Colonic mucosa (tissue), 4 donors: ENCODE measurements at regions not wholly inside any gene's neighbourhood (a gene's known extent, or its start where the extent isn't known, plus 50 kb on each side); places are given as distances from the start of the nearest gene placed in this dataset.

Source experiments
- DNase-seq: peaks from one replicate; pipeline ENCODE4 v3.0.0-alpha.2; 2020
- H3K27ac ChIP-seq: fragments of 200-600 bp; one replicate; pipeline ENCODE4 v1.8.0; 2021
- H3K27me3 ChIP-seq: fragments of 200-600 bp; one replicate; pipeline ENCODE4 v1.8.0; 2021
- H3K36me3 ChIP-seq: fragments of 200-600 bp; one replicate; pipeline ENCODE4 v1.8.0; 2021
- H3K4me1 ChIP-seq: fragments of 200-600 bp; one replicate; pipeline ENCODE4 v1.8.0; 2021; ENCODE audit warnings: mild to moderate bottlenecking
- H3K4me3 ChIP-seq: fragments of 200-600 bp; one replicate; pipeline ENCODE4 v1.8.0; 2021
- H3K9ac ChIP-seq, 2 donors: one replicate each; pipeline ENCODE4 v1.7.0; 2013; ENCODE audit warnings: control low read depth in 2 of 2, low read depth in 2 of 2, low read length in 2 of 2
- H3K9me3 ChIP-seq: fragments of 200-600 bp; one replicate; pipeline ENCODE4 v1.8.0; 2021
- intact Hi-C: fragments of 100-400 bp; cut with DNase I; formaldehyde crosslinking; loops from one replicate; pipeline ENCODE4 v1.14.1; 2022
- TF ChIP-seq, protein P1 (sequence below): fragments of 200-600 bp; IDR thresholded peaks from one replicate; pipeline ENCODE4 v1.8.0; 2022; ENCODE audit warnings: antibody characterized with exemption, mild to moderate bottlenecking
- donor health status: healthy.
- donor health status: DM: no; HTN: no; CAD: no.
- donor health status: DM: no; HTN: no; CAD: no.

DNA sequence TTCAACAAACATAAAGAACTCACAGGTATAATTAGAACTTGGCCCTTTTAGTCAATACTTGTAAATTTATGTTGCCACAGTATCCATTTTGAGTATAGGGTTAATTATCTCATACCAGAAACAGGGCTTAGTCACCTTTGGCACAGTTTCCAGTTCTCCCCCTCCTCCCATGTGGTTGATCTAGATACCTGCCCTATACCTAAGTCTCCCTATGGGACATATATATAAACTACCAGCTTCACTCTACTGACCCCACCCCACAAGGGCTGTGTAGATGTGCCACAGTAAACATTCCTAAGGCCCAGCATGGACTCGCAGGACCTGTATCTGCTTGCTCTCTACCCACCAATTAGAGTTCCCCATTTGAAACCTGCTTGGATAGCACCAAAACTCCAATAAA, 371.7 kb upstream of the RND3 start:
- Histone ChIP-seq H3K27ac (no peak overlapping the region), H3K4me3 (no peak overlapping the region), H3K4me1 (no peaks in the 10 kb centered on the region), H3K9me3 (no peaks in the 10 kb centered on the region), H3K27me3 (no peaks in the 10 kb centered on the region), H3K9ac (no peak overlapping the region), H3K36me3 (no peaks in the 10 kb centered on the region)
- no peak for DNase-seq
- TF ChIP-seq, protein P1, sequence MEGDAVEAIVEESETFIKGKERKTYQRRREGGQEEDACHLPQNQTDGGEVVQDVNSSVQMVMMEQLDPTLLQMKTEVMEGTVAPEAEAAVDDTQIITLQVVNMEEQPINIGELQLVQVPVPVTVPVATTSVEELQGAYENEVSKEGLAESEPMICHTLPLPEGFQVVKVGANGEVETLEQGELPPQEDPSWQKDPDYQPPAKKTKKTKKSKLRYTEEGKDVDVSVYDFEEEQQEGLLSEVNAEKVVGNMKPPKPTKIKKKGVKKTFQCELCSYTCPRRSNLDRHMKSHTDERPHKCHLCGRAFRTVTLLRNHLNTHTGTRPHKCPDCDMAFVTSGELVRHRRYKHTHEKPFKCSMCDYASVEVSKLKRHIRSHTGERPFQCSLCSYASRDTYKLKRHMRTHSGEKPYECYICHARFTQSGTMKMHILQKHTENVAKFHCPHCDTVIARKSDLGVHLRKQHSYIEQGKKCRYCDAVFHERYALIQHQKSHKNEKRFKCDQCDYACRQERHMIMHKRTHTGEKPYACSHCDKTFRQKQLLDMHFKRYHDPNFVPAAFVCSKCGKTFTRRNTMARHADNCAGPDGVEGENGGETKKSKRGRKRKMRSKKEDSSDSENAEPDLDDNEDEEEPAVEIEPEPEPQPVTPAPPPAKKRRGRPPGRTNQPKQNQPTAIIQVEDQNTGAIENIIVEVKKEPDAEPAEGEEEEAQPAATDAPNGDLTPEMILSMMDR: no peak
- intact Hi-C loops: no loop called here

DNA sequence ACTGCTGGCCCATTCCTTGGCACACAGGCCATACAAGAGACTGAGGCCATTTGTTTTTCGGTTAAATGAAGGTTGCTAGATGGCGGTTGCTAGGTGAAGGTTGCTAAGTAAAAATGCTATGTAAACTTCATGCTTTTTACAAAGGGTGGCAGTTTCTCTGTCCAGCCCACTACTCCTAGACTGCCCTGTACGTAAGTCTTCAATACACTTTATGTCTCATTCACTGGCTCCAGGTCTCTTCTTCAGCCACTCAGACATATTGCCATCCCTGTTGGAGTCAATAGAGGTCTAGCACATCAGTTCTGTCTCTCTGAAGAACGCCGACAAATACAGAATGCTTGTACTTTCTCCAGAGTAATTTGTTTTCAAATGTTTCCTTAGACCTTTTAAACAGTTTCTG, 370.9 kb upstream of the RND3 start:
- H3K9ac ChIP-seq: no peak overlapping the region
- H3K36me3 ChIP-seq: no peaks in the 10 kb centered on the region
- no peak overlapping the region for H3K27ac ChIP-seq
- H3K9me3 ChIP-seq: no peaks in the 10 kb centered on the region
- no peak overlapping the region for H3K4me3 ChIP-seq
- no peak for DNase-seq
- TF ChIP-seq, protein P1: no peak
- no peaks in the 10 kb centered on the region for H3K4me1 ChIP-seq
- intact Hi-C loops: no loop called here
- no peaks in the 10 kb centered on the region for H3K27me3 ChIP-seq

DNA sequence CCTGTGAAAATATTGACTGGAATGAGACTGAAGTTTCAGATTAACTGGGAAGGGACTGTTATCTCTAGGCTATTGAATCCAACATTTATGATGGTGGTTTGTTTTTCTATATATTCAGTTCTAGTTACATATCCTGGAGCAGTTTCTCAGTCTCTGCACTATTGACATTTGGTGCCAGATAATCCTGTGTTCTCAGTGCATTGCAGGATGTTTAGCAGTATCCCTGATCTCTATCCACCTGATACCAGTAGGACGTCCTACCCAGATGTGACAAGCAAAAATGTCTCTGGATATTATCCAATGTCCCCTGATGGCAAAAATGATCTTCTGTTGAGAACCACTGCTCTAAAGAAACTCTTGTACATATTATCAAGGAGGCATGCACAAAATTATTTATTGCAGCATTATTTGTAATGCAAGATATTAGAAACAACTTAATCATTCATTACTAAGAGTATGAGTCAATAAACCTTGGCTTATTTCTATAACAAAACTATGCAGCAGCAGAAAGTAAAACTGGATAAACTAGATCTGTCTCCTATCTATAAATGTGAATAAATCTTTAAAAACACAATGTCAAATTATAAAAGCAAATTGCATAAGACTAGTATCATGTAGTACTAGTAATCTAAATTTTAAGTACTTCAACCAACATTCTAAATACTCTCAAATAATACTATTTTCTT, 369.3 kb upstream of the RND3 start:
- TF ChIP-seq, protein P1: no peak
- Histone ChIP-seq H3K27me3 (no peaks in the 10 kb centered on the region), H3K36me3 (no peaks in the 10 kb centered on the region), H3K4me3 (no peak overlapping the region), H3K27ac (no peak overlapping the region), H3K9ac (no peak overlapping the region), H3K4me1 (no peaks in the 10 kb centered on the region), H3K9me3 (no peaks in the 10 kb centered on the region)
- intact Hi-C loops: no loop called here
- no peak for DNase-seq

DNA sequence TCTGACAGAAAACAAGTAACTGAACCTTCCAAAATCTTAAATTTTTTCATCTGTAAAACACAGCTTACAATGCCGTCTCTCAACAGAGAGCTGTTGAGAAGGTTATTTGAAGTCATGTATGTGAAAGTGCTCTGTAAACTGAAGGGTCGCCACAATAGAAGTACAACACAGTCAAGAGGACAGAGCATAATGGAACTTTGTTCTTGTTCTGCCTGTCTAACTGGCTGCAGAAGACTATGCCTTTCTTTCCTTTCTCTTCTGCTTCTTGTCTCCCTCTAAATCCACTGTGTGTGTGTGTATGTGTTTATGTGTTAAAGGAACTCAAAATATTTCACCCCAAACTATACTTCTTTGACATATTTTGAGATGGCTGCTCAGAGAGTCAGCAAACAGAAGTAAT, 365.8 kb upstream of the RND3 start:
- no peak for DNase-seq
- Histone ChIP-seq H3K27ac (no peak overlapping the region), H3K9me3 (no peaks in the 10 kb centered on the region), H3K4me3 (no peak overlapping the region), H3K27me3 (no peaks in the 10 kb centered on the region), H3K4me1 (no peaks in the 10 kb centered on the region), H3K36me3 (no peaks in the 10 kb centered on the region), H3K9ac (no peak overlapping the region)
- intact Hi-C loops: no loop called here
- TF ChIP-seq, protein P1: no peak

DNA sequence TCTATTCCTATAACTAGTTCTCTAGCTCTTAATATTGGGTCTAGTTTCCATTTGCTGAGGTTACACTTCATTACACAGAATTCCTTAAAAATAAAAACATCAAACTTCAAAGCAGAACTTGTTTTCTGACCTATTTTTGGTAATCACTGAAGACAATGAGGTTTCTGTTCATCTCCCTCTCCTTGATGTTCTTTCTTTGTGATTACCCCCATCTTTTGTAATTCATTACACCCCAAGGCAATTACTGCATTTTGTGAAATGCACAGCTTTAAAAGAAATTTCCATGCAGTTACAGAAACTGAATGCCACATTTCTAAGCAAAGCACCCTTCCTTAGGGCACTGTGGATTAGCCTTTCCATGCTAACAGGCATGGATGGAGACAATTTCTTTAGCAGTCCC, 363.2 kb upstream of the RND3 start:
- Histone ChIP-seq H3K27me3 (no peaks in the 10 kb centered on the region), H3K9me3 (no peaks in the 10 kb centered on the region), H3K4me1 (no peaks in the 10 kb centered on the region), H3K9ac (no peak overlapping the region), H3K36me3 (no peaks in the 10 kb centered on the region), H3K4me3 (no peak overlapping the region), H3K27ac (no peak overlapping the region)
- intact Hi-C loops: no loop called here
- DNase-seq: no peak
- TF ChIP-seq, protein P1: no peak
